ENCODE measurements at regions not wholly inside any gene's neighbourhood (a gene's known extent, or its start where the extent isn't known, plus 50 kb on each side); places are given as distances from the start of the nearest gene placed in this dataset.

DNA sequence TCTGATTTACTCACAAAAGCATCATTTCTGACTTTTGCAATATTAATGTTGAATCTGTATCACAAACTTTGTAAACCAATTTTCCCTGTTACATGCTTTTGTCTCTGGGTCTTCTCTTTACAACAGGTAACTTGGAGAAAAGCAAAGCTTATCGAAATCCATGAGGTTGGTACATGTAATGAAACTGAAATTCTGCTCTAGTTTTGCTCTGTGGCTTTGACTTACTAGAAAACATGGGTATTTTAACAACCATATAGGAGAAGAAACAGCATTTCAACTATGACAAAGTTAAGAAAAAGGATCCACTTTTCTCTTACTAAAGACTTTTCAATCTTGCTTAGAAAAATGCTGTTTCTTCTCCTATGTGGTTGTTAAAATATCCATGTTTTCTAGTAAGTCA, 645.8 kb downstream of the STIM2 start:
- TF ChIP-seq, protein P1, sequence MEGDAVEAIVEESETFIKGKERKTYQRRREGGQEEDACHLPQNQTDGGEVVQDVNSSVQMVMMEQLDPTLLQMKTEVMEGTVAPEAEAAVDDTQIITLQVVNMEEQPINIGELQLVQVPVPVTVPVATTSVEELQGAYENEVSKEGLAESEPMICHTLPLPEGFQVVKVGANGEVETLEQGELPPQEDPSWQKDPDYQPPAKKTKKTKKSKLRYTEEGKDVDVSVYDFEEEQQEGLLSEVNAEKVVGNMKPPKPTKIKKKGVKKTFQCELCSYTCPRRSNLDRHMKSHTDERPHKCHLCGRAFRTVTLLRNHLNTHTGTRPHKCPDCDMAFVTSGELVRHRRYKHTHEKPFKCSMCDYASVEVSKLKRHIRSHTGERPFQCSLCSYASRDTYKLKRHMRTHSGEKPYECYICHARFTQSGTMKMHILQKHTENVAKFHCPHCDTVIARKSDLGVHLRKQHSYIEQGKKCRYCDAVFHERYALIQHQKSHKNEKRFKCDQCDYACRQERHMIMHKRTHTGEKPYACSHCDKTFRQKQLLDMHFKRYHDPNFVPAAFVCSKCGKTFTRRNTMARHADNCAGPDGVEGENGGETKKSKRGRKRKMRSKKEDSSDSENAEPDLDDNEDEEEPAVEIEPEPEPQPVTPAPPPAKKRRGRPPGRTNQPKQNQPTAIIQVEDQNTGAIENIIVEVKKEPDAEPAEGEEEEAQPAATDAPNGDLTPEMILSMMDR (IDR thresholded peaks at IDR 0.05; ENCODE audit: low read depth, low read length), result no peak
- no peak overlapping the region for H3K4me3 ChIP-seq (ENCODE audit: low read depth, low read length)

DNA sequence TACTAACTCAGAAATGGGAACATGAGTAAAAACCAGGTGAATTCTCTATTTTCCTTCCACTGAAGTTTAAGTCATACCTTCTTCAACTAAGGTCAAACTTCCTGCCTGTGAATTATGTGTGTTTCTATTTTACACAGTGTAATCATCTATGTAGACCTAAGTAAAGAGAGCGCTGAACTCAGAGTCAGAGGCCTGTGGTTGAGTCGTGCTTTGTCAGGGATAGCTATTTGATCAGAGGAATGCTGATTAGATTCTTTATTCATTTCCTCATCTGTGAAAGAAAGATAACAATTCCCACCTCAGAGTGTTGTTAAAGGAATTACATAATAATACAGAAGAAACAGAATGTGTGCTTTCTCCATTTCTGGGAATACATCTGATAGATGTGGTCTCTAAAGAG, 654.1 kb downstream of the STIM2 start:
- TF ChIP-seq, protein P1 (IDR thresholded peaks at IDR 0.05; ENCODE audit: low read depth, low read length), result no peak
- H3K4me3 ChIP-seq (ENCODE audit: low read depth, low read length), result no peak overlapping the region

DNA sequence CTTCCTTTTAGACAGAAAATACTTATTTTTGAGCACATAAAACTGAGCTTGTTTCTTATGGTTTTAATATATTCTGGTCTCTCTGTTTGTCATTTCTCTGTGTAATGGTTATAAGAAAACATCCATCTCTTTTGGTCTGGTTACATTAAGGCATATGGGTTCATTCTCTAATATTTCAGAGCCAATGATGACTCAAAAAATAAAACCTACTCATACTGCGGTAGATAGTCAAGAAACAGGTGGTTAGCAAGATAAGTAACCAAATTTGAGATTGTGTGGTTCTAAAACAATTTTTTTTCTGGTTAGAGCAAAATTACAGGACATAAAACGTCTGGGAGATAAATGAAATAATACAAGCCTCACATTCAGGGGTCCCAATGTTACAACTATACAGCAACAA, 654.5 kb downstream of the STIM2 start:
- no peak overlapping the region for H3K4me3 ChIP-seq (ENCODE audit: low read depth, low read length)
- TF ChIP-seq, protein P1 (IDR thresholded peaks at IDR 0.05; ENCODE audit: low read depth, low read length), result no peak

DNA sequence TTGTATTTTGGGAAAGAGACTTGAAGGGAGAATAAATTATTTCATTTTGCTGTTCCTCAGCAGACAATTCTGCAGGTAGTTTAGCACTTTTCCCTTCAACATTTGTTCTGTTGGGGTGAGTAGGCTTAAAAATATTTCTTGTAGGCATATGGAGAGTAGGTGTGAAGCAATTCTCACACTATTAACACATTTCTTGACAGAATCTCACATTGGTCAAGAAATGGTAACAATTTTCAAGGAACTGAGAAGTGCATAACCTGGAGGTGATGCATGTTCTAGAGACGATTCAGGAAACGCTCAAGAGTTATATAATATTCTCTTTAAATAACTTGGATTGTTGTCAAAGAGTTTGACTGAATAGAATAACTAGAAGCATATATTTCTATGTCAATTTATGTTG, 658.2 kb downstream of the STIM2 start:
- TF ChIP-seq, protein P1 (IDR thresholded peaks at IDR 0.05; ENCODE audit: low read depth, low read length), result no peak
- H3K4me3 ChIP-seq (ENCODE audit: low read depth, low read length), result no peak overlapping the region

DNA sequence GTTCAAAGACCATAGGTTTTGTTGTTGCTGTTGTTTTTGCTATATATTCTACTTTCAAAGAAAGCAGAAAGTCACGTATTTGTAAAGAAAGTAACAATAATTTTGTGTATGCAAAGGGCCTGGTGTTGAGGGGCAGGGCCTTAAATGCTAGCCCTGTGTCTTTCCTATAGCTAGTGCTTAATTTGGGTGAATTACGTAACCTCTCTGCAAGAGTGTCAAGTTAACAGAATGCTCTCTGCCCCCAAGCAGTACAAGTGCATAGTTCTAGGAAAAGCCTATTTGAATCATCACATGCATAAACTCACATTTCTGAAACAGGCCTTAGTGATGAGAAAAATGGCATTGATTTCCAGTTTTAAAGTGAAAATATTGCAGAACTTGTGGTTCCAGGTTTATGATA, 663.6 kb downstream of the STIM2 start:
- H3K4me3 ChIP-seq (ENCODE audit: low read depth, low read length), result no peak overlapping the region
- TF ChIP-seq, protein P1 (IDR thresholded peaks at IDR 0.05; ENCODE audit: low read depth, low read length), result no peak

DNA sequence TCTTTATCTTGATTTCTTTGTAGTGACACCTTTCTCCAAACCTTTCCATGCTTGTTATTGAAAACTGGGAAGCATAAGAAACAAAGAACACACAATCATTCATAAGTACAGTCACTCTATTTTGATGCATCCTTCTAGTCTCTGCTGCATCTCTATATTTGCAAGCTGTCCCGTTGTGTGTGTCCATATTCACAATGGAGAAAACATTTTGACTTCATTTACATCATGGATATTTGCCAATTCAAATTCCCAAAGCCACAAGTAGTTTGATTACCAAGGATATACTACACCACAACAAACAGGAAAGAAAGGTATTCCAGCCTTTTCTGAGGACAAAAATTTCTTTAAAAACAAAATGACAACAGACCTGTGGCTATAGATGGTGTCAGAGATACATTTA, 673.8 kb downstream of the STIM2 start:
- no peak overlapping the region for H3K4me3 ChIP-seq (ENCODE audit: low read depth, low read length)
- TF ChIP-seq, protein P1 (IDR thresholded peaks at IDR 0.05; ENCODE audit: low read depth, low read length), result no peak

DNA sequence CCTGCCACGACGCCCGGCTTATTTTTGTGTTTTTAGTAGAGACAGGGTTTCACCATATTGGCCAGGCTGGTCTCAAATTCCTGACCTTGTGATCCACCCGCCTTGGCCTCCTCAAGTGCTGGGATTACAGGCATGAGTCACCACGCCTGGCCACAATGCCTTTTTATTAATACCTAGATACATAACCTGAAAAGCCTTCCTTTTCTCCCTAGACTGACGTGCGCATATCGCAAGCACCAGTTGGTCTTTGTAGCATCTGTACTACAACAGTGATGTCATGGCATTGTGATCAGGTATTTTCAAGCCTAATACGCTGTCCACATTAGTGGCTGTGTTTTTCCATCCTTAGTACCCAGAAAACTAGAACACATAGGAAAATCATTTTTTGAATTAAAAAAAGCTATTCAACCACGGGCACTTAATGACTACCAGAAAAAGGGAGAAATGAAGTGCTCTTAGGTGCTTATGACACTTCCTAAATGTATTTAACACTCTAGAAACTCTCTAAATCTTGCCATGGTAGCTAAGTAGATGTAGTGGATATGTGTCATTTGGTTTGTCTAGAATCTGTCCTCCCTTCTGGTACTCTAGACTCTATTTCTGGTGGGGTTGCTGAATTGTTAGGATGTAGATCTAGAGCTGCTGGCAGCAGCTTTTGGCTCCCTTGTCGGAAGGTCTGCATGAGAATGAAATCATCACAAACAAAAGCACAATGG, 707.8 kb downstream of the STIM2 start:
- H3K4me3 ChIP-seq (ENCODE audit: low read depth, low read length), result no peak overlapping the region
- TF ChIP-seq, protein P1 (IDR thresholded peaks at IDR 0.05; ENCODE audit: low read depth, low read length), result no peak

Measured in WI38 (cell line).